GM21390 (cell line): ENCODE measurements at regions not wholly inside any gene's neighbourhood (a gene's known extent, or its start where the extent isn't known, plus 50 kb on each side); places are given as distances from the start of the nearest gene placed in this dataset.
"Not testable (repeated sequence)": the region's sequence is repeated elsewhere in the genome, so short reads cannot be mapped to it uniquely, and the experiment has no call there.

Experiments
- ATAC-seq: cut with Tn5 transposase; IDR thresholded peaks from one replicate; pipeline ENCODE4 v1.9.1; 2021; ENCODE audit not compliant: unreplicated experiment

- not testable (repeated sequence) for ATAC-seq
These were observed 282.5 kb upstream of the TACR3 start for GRCh38 chr4:104002318-104002717.

- no peak for ATAC-seq
These were observed 279.0 kb upstream of the TACR3 start for GRCh38 chr4:103998756-103999155.

GRCh38 chr4:103996637-103997036 is 276.9 kb upstream of the TACR3 start:
- no peak for ATAC-seq

- ATAC-seq, result no peak
These were observed 276.3 kb upstream of the TACR3 start for GRCh38 chr4:103996064-103996463.

GRCh38 chr4:103994059-103994458 is 274.3 kb upstream of the TACR3 start:
- no peak for ATAC-seq

- ATAC-seq, result no peak
These were observed 262.7 kb upstream of the TACR3 start for GRCh38 chr4:103982454-103982853.

- ATAC-seq, result no peak
These were observed 228.6 kb upstream of the TACR3 start for GRCh38 chr4:103948244-103949018.

GRCh38 chr4:103947617-103948016 is 227.8 kb upstream of the TACR3 start:
- no peak for ATAC-seq

GRCh38 chr4:103946621-103947268 is 227.0 kb upstream of the TACR3 start:
- not testable (repeated sequence) for ATAC-seq

GRCh38 chr4:103938488-103938887 is 218.7 kb upstream of the TACR3 start:
- ATAC-seq, result no peak

GRCh38 chr4:103936653-103937145 is 216.9 kb upstream of the TACR3 start:
- ATAC-seq, result no peak

- ATAC-seq, result peak; percentile 83
These were observed 214.5 kb upstream of the TACR3 start for GRCh38 chr4:103934178-103934789.

- no peak for ATAC-seq
These were observed 208.6 kb upstream of the TACR3 start for GRCh38 chr4:103928370-103928769.

- no peak for ATAC-seq
These were observed 203.8 kb upstream of the TACR3 start for GRCh38 chr4:103923551-103923950.

GRCh38 chr4:103918214-103918613 is 198.4 kb upstream of the TACR3 start:
- no peak for ATAC-seq

- peak; percentile 90 for ATAC-seq
These were observed 195.6 kb upstream of the TACR3 start for GRCh38 chr4:103915224-103915869.

- no peak for ATAC-seq
These were observed 187.6 kb upstream of the TACR3 start for GRCh38 chr4:103907414-103907813.

- no peak for ATAC-seq
These were observed 184.3 kb upstream of the TACR3 start for GRCh38 chr4:103904123-103904522.

- ATAC-seq, result no peak
These were observed 182.9 kb upstream of the TACR3 start for GRCh38 chr4:103902730-103903129.

GRCh38 chr4:103895876-103896465 is 176.2 kb upstream of the TACR3 start:
- no peak for ATAC-seq

- no peak for ATAC-seq
These were observed 172.8 kb upstream of the TACR3 start for GRCh38 chr4:103892586-103892985.
